Loucy (cell line): ENCODE measurements at regions not wholly inside any gene's neighbourhood (a gene's known extent, or its start where the extent isn't known, plus 50 kb on each side); places are given as distances from the start of the nearest gene placed in this dataset.
A peak's percentile ranks its signal among the peaks of the same experiment; 100 is the strongest.

Experiments
- H2AFZ ChIP-seq: fragments of 200-600 bp; sonication (generic); 2 replicates; pipeline ENCODE4 v1.6.0; 2016; ENCODE audit warnings: antibody characterized with exemption, mild to moderate bottlenecking, low read length, moderate library complexity
- H3F3A ChIP-seq: fragments of 200-600 bp; 2 replicates; pipeline ENCODE4 v1.6.0; 2016; ENCODE audit warnings: antibody characterized with exemption, low read depth, mild to moderate bottlenecking
- H3K27me3 ChIP-seq: fragments of 200-600 bp; sonication (generic); 2 replicates; pipeline ENCODE4 v1.6.1; 2014; ENCODE audit warnings: low read length, mild to moderate bottlenecking; ENCODE audit not compliant: insufficient read depth, poor library complexity, severe bottlenecking
- H3K36me3 ChIP-seq: fragments of 200-600 bp; sonication (generic); 2 replicates; pipeline ENCODE4 v1.6.1; 2016; ENCODE audit warnings: low read length; ENCODE audit not compliant: insufficient read depth
- H3K4me1 ChIP-seq: fragments of 200-600 bp; sonication (generic); 2 replicates; pipeline ENCODE4 v1.5.1; 2014; ENCODE audit warnings: low read length, mild to moderate bottlenecking; ENCODE audit not compliant: insufficient read depth, poor library complexity, severe bottlenecking
- H3K4me2 ChIP-seq: fragments of 200-600 bp; sonication (generic); 2 replicates; pipeline ENCODE4 v1.6.0; 2014; ENCODE audit warnings: antibody characterized with exemption, low read length, low read depth, mild to moderate bottlenecking; ENCODE audit not compliant: poor library complexity, severe bottlenecking
- H3K4me3 ChIP-seq: fragments of 200-600 bp; sonication (generic); 2 replicates; pipeline ENCODE4 v1.5.1; 2014; ENCODE audit warnings: low read length, mild to moderate bottlenecking, mixed read lengths; ENCODE audit not compliant: poor library complexity, severe bottlenecking
- H3K79me2 ChIP-seq: fragments of 200-600 bp; sonication (generic); 2 replicates; pipeline ENCODE4 v1.6.1; 2014; ENCODE audit warnings: low read length; ENCODE audit not compliant: insufficient read depth
- H3K9ac ChIP-seq: fragments of 200-600 bp; sonication (generic); 2 replicates; pipeline ENCODE4 v1.6.0; 2014; ENCODE audit warnings: mild to moderate bottlenecking, low read depth, low read length, moderate library complexity; ENCODE audit not compliant: poor library complexity, severe bottlenecking
- H3K9me2 ChIP-seq: fragments of 200-600 bp; sonication (generic); replicated peaks from 2 replicates; pipeline ENCODE4 v1.6.1; 2016; ENCODE audit warnings: low read depth, low read length, mixed read lengths
- H3K9me3 ChIP-seq: fragments of 200-600 bp; sonication (generic); 2 replicates; pipeline ENCODE4 v1.6.1; 2014; ENCODE audit warnings: mild to moderate bottlenecking, antibody characterized with exemption, low read length, low read depth; ENCODE audit not compliant: insufficient read depth
- H4K20me1 ChIP-seq: fragments of 200-600 bp; sonication (generic); 2 replicates; pipeline ENCODE4 v1.6.0; 2014; ENCODE audit warnings: antibody characterized with exemption, low read length, mild to moderate bottlenecking; ENCODE audit not compliant: insufficient read depth, poor library complexity, severe bottlenecking
- CTCF ChIP-seq: fragments of 200-600 bp; sonication (generic); conservative IDR thresholded peaks from 2 replicates; pipeline ENCODE4 v1.5.1; 2014; ENCODE audit warnings: mild to moderate bottlenecking, antibody characterized with exemption, low read length
- EZH2phosphoT487 ChIP-seq: fragments of 200-600 bp; IDR thresholded peaks from 2 replicates; pipeline ENCODE4 v1.6.1; 2018; ENCODE audit warnings: antibody characterized with exemption, mild to moderate bottlenecking, moderate library complexity, borderline replicate concordance

GRCh38 chr17:77640916-77641605 is 317.4 kb upstream of the TNRC6C start:
- Histone ChIP-seq H3F3A (no peaks in the 10 kb centered on the region), H3K4me1 (peaks cover 32% of the 10 kb centered on the region), H2AFZ (no peak overlapping the region), H3K9me3 (no peaks in the 10 kb centered on the region), H3K9me2 (no peaks in the 10 kb centered on the region), H3K79me2 (no peaks in the 10 kb centered on the region), H4K20me1 (no peaks in the 10 kb centered on the region), H3K4me3 (no peak overlapping the region), H3K9ac (no peak overlapping the region), H3K4me2 (no peak overlapping the region), H3K27me3 (no peaks in the 10 kb centered on the region), H3K36me3 (no peaks in the 10 kb centered on the region)
- TF ChIP-seq EZH2phosphoT487 (no peak), CTCF (no peak)

GRCh38 chr17:77641718-77642117 is 316.8 kb upstream of the TNRC6C start:
- no peaks in the 10 kb centered on the region for H3K79me2 ChIP-seq
- H3F3A ChIP-seq, result no peaks in the 10 kb centered on the region
- H2AFZ ChIP-seq, result no peak overlapping the region
- peaks cover 37% of the 10 kb centered on the region for H3K4me1 ChIP-seq
- H3K9me3 ChIP-seq, result no peaks in the 10 kb centered on the region
- no peaks in the 10 kb centered on the region for H3K9me2 ChIP-seq
- no peaks in the 10 kb centered on the region for H4K20me1 ChIP-seq
- H3K4me2 ChIP-seq, result no peak overlapping the region
- H3K27me3 ChIP-seq, result no peaks in the 10 kb centered on the region
- TF ChIP-seq EZH2phosphoT487, result no peak
- TF ChIP-seq CTCF, result no peak
- no peak overlapping the region for H3K9ac ChIP-seq
- H3K4me3 ChIP-seq, result no peak overlapping the region
- H3K36me3 ChIP-seq, result no peaks in the 10 kb centered on the region

- H4K20me1 ChIP-seq, result no peaks in the 10 kb centered on the region
- TF ChIP-seq CTCF (no peak), EZH2phosphoT487 (no peak)
- no peaks in the 10 kb centered on the region for H3K9me2 ChIP-seq
- no peaks in the 10 kb centered on the region for H3F3A ChIP-seq
- H3K9me3 ChIP-seq, result no peaks in the 10 kb centered on the region
- peaks cover 46% of the 10 kb centered on the region for H3K4me1 ChIP-seq
- H3K4me2 ChIP-seq, result peak overlapping the region; percentile 98
- H3K4me3 ChIP-seq, result peak overlapping the region; percentile 75
- H3K27me3 ChIP-seq, result no peaks in the 10 kb centered on the region
- H3K79me2 ChIP-seq, result no peaks in the 10 kb centered on the region
- H2AFZ ChIP-seq, result no peak overlapping the region
- peak overlapping the region; percentile 89 for H3K9ac ChIP-seq
- no peaks in the 10 kb centered on the region for H3K36me3 ChIP-seq
Observed at GRCh38 chr17:77644181-77645071, 314.1 kb upstream of the TNRC6C start.
